Activated CD4-positive, CD25-positive, alpha-beta regulatory T cell treated with anti-CD3 and anti-CD28 coated beads, Interleukin-2, amount 50 U/mL, for 24 hours (primary cell): ENCODE measurements at regions not wholly inside any gene's neighbourhood (a gene's known extent, or its start where the extent isn't known, plus 50 kb on each side); places are given as distances from the start of the nearest gene placed in this dataset.

Source experiments
- ATAC-seq, 2 donors: fragments of 150-1000 bp; cut with Tn5 transposase; one replicate each; pipeline ENCODE4 v1.10.0; 2021; ENCODE audit warnings: mild to moderate bottlenecking in 1 of 2, moderate library complexity in 1 of 2

DNA sequence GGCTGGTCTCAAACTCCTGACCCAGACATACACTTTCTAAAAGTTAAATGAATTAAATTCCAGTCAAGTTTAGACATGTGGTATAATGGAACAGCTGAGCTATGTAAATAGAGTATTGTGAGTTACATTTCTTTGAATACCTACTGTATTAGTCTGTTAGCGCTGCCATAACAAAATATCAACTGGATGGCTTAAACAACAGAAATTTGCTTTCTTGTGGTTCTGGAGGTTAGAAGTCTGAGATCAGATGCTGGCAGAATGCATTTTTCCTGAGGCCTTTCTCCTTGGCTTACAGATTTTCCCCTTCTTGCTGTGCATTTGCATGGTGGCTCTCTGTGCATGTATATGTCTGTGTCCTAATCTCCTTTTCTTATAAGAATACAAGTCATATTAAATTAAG is 101.5 kb upstream of the TGFBR2 start:
- no peak for ATAC-seq

DNA sequence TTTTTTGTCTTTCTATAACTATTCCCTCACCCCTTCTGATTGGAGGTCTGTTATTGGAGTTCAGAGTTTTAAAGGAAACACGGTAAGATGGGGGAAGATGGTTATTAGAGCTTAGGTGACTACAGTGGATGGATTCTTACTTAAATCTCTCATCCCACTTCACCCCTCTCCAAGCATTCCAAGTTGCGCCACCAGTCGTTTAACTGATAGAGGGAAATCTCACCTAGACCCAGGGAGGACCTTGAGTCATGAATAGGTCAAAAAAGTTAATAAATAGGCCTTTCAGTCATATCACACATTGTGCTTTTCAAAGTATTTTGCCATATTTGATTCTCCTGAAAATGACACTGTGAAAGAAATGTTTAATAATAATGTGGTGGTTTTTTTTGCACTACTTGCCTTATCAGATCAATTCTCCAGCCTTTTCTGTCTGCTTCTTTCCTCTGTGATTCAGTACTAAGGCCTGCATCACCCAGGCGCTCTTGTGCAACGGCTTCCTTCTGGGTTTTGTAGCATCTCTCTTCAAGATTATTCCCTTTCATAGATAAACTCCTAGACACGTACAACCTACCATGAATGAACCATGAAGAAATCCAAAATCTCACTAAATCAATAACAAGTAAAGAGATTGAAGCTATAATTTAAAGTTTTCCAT is 100.4 kb upstream of the TGFBR2 start:
- ATAC-seq, result no peak

DNA sequence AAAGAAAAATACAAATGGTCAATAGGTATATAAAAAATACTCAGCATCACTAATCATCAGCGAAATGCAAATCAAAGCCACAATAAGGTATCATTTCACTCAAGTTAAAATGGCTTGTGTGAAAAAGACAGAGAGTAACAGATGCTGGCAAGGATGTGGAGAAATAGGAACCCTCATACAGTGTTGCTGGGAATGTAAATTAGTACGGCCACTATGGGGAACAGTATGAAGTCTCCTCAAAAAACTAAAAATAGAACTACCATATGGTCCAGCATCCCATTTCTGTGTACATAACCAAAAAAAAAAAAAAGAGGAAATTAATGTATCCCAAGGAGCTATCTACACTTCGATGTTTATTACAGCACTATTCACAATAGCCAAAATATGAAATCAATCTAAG is 98.1 kb upstream of the TGFBR2 start:
- ATAC-seq, result no peak

DNA sequence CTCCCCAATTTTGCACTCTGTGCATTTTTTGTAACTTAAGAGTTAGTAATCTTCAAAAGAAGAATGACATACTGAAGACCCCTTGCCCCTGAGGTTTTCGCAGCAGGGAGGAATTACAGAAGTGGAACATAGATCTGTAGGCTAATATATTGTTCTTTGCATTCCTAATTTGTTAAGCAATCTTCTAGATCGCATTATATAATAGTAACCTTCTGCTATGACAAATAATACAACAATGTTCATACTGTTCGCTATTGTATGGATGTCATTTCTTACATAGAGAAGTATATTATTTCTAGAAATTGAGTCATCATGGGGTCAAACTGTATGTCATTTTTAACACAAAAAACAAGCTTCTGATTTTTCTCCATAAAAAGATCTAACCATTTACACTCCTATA is 95.8 kb upstream of the TGFBR2 start:
- no peak for ATAC-seq

DNA sequence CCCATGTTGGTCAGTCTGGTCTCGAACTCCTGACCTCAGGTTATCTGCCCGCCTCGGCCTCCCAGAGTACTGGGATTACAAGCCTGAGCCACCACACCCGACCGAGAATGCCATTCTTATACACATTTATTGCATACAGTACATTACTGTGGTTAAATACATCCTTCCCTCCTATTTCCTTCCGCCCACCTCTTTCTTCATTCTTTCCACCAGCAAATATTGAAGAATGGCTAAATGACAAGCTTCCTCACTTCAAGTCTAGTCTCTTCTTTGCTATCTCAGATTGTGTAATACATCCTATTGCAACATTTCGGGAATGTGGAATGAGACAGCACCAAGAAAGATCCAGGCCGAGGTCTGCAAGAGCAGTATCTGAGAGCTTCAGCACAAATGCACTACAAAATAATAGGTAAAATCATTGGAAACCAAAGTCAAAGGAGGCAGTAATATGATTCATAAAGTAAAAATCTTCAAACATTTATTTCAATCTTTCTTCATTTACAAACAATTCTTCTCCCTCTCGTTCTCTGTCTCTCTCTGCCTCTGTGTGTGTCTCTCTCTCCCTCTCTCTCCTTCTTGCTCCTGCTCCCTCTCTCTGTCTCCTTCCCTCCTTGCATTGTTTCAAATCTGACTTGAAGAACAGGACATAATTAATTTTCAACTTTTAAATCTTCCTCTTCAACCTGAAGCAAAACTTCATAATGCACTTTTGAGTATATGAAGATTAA is 94.7 kb upstream of the TGFBR2 start:
- ATAC-seq, result no peak

DNA sequence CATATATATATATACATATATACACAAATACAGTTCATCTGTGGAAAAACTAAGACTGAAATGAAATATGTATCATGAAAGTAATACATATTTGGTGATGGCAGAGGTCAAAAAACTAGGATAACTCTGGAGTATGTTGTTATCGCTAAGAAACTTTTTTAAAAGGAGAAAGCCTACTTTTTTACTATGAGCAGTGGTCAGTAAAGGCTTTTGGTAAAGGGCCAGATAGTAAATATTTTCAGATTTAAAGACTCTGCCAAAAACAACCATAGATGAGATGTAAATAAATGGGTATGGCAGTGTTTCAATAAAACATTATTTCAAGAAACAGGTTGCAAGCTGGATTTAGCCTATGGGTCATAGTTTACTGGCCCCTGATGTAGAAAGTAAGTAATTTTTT is 93.8 kb upstream of the TGFBR2 start:
- no peak for ATAC-seq

DNA sequence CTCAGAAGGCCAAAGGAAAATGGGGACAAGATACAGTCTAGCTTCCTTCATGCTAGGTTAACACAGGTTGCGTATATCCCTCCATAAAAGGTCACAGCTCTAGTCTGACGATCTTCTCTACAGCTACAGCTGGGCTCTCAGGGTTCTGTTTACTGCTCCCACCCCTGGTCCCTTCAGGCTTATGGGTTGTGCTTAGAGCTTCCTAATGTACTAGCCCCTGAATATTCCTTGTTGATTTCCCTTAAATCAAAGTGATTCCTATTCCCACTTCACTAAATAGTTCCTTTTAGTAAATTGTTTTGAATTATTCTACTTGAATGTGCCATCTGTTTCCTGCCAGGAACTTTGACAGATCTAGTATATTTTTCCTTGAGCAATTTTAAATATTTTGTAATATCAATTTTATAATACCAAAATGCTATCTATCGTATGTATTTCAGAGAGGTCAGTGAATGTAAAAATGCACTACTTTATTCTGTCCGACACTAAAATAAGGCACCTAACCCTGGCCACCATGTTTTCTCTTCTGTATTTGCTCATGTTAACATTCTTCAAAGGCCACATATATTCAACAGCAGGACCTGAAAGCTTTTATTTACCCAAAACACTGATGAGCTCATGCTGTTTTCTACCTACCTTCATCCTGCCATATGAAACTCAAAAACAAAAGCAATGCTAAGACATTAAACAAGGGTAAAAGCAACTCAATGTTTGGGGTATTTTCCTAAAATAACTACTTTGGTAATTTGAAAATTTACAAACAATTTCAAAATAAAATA is 92.8 kb upstream of the TGFBR2 start:
- no peak for ATAC-seq

DNA sequence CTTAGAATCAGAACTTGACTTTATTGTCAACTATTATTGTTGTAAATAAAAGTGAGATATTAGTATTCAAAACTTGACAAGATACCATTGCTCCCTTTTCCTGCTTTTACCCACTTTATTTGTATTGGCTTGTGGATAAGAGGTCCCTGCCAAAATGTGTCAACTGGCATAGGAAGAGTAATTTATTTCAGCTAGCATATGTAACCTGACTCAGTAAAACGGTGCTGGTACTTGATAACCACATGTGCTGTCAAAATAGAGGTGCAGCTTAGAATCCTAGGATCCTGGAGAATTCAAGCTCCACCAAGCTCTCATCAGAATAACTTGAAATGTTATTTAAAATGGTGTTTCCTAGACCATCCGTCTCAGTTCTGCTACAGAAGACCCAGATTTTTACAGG is 90.2 kb upstream of the TGFBR2 start:
- ATAC-seq, result no peak

DNA sequence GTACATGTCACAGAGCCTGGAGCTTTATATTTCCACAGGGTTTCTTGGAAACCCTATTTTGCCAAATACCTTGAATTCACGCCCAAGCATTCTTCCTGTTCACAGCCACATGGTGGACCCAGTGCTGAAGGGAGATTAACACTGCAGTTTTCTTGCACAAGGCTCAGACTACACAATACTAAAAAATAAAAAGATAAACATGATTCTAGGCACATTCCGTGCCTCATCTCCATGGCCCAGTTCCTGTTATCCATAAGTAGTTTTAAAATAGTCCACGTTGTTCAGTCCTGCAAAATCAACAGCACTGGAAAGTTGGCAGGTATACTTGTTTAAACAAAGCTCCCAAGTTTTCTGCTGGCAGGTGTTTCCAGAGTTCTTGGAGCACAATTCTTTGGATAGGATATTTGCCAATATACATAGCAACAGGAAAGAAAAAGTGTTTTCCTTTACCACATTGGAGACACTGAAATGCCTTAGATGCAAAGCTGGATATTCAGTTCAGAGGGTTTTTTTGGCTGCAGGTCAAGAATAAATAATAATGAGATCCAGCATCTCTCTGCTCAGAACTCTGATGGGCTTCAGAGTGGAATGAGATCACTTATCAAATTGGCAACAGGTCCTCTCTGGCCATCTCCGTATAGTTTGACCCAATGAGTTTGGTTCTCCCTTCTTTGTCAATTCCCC is 88.1 kb upstream of the TGFBR2 start:
- no peak for ATAC-seq

DNA sequence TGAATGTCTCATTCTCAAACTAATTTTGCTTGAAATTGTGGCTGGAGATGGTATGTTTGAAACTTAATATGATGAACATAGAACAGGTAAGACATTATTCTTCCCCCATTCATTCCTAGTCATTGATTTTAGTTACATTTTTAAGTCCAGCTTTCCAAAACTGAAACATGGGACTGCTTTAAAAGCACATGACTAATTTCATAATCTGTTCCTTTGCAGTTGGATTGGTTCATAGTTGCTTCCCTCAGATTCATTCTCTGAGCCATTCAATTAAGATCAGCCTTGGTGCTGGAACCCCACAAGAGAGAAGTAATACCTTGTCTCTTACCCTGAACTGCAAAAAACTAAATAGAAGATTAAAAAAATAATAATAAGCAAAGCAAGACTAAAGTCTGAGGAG is 87.5 kb upstream of the TGFBR2 start:
- no peak for ATAC-seq

DNA sequence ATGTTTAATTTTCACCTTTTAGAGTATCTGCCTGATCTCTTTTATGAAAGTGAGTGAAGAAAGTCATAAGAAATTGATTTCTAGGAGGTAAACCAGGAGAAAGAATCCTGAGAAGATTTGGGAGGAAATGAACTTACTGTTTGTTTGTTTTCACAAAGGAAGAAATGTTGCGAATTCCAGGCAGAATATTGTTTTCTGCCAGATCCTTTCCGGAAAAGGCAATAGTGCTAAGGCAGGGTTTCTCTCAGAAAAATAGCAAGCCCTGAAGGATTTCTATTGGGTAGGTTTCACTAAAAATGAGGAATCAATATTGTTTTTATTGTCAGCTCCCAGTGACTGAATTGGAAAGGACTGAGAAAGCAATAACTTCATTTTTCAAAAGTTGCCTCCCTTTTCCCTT is 85.7 kb upstream of the TGFBR2 start:
- no peak for ATAC-seq

DNA sequence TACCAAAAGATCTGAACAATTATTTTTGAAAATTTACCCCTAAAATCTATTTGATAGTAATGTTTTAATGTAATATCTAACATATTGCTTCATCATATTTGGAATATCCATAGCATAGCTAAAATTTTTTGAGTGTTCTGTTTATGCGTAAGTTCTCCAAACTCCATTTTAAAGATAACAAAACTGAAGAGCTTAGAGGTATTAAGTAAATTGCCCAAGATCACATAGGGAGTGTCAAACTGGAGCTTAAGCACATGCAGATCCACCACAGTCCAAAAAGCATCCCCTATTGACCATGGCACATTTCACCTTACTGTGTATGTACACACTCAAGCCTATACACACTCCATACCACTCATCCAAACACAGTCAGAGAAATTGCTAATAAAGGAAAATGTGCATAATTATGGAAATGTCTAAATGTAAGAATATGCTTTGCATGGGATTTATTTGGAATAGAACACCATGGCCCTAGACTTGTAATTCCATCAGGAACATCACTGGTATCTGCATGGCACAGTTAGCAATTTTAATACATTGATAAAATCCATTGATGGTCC is 85.2 kb upstream of the TGFBR2 start:
- ATAC-seq, result no peak

DNA sequence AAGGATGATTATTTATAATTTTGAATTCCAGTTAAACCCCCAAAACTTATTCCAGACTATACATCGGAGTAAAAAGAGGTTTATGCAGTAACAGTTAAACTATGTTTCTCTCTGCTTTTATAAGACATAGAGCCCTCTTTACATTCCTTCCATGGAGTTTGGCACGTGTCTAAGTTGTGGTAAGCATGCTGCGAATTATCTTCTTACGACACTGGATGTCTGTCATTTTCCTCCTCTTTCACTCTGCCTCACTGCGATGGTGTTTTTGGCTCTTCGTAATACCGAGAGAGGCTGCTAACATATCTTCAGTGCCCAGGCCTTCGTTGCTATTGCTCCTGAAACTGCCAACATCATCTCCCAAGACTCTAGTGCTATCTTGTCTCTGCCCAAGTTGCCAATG is 83.9 kb upstream of the TGFBR2 start:
- ATAC-seq, result no peak

DNA sequence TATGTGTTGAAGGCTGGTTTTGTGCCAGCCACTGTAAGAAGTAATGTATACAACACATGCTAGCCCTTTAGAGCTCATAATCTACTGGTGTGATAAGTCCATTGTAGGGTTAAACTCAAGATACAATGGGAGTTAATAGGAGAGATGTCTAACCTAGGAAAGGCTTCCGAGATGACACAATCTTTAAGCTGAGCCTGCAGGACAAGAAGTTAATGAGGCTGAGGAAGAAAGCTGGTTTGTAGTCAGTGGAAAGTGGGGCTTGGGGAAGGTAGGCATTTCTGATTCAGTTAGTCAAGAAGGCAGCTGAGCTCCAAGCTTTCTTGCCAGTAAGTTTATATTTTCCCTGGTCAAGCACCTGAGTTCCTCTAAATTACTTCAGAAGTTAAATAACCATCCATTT is 83.0 kb upstream of the TGFBR2 start:
- ATAC-seq, result no peak

DNA sequence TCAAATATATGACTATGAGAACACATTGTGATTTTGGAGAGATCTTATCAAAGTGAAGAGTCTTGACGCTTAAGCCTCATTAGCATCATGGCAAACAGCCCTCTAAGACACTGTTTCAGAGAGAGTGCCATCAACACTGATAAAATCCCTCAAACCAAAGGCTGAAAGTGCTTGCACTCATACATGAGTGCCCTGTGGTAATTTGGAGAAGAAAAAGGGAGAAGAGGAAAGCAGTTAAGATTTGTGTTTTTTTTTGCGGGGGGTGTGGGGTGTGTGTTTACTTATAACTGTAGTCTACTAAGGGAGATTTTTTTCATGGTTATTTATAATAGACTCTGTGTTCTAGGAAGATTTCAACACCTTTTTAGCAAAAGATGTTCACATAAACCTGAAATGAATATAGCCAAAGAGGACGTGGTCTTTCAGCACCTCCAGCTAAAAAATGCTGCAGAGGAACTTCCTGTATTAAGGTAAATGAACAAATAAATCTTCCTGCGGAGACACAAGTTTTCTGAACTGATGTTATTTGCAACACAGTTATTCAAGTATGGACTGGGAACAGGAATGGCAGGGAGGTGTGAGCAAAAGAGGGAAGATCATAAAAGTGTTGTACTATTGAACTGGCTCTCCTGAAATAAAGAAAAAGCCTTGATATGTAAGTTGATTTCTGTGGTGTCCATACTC is 81.9 kb upstream of the TGFBR2 start:
- ATAC-seq, result no peak

DNA sequence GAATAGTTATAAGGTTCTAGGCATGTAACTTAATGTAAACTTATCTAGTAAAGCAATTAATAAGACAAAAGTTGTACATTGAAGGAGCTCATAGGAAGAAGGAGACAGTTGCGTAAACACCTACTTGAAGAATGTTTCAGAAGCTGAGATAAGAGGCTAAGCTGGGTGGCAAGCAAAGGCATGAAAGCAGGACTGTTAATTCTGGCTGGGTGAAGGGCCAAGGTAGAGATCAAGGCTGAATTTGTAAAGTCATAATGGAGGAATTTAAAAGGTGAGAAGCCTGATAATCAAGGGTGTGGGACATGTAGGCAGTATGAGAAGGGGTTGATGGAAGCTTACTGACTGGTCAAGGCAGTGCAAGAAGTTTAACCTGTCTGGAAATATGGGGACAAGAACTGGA is 80.4 kb upstream of the TGFBR2 start:
- ATAC-seq, result no peak

DNA sequence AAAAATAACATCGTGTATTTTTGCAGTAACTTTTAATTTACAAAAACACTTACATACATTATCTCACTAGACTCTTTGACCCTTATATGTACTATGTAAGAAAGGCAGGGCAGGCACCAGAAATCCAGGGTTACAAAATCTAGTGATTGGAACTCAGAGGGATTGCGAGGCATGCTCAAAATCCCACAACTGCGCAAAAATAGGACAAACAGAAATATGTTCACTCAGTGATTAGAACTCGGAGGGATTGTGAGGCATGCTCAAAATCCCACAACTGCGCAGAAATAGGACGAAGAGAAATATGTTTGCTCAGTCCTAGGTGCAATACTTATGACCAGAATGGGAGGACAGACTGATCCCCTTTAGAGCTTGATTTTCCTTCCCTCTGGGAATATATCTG is 79.2 kb upstream of the TGFBR2 start:
- no peak for ATAC-seq

DNA sequence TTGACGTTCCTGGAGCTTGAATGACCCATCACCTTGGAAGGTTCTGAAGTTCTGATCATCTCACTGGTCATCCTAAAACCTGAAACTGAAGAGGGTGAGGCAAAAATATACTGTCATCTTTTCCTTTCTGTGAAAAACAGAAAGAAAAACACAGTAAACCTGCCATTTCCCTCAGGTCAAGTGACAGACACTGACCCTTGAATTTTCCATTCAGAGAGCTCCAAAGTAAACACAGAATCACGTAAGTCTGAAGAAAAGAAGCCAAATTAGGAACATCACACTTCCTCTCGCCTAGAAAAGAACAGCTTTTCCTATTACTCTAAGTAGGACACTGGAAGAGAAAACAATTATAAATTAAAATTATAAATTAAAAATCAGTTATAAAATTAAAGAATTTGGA is 78.7 kb upstream of the TGFBR2 start:
- ATAC-seq, result no peak

DNA sequence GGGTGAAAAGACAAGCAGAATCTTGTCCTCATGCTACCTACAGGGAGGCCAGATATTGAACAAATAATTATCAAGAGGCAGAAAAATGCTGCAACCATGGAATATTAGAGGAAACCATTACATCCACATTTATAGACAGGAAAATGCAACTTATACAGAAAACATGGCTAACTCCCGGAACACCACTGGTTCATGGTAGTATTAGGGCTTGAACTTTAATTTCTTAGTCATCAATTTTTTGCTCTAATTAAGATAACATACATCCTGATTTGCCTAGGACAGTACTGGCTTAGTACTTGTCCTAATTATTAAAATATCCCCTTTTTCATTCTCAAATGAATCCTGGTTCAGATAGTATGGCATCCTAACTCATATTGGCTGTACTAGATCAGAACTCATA is 76.3 kb upstream of the TGFBR2 start:
- ATAC-seq, result no peak

DNA sequence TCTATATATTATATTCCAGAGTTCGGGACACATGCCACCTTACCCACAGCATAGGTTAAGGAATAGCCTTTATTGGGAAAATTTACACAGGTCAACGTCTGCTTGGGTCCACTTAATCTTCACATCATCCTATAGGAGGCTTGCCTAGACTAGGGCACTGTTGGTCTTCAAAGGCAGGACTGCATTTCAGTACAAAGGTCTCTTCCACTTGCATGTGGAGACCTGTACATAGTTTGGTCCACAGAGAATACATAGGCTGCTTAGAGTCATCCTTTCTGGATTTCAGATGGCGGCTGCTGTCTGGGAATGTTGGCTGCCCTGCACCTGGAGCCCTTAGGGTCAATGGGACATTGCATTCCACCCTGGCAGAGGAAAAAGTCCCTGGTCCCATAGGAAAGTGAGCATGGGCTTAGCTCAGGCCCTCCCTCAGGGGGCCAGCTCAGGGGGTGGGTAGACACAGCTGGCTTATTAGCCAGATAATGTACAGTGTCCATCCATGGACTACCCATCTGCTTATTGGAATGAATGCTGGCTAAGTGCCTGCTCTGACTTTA is 75.3 kb upstream of the TGFBR2 start:
- ATAC-seq, result no peak

DNA sequence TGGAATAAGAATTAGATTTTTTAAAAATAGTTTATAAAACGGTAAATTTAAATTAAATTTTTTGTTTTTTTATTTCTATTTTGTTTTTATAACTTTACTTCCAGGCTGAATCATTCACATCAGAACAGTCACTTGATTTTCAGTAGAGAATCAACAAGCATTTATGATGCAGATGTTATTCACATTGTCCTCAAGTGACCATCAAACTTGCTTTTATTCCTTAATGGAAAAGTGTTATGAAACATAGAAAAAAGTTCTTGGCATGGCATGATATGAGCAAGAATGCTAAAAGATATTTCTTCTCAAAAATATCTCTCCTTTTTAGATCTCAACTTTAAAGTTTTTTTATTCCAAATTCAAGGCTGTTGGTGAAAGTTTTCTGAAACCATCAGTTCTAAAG is 70.9 kb upstream of the TGFBR2 start:
- no peak for ATAC-seq

DNA sequence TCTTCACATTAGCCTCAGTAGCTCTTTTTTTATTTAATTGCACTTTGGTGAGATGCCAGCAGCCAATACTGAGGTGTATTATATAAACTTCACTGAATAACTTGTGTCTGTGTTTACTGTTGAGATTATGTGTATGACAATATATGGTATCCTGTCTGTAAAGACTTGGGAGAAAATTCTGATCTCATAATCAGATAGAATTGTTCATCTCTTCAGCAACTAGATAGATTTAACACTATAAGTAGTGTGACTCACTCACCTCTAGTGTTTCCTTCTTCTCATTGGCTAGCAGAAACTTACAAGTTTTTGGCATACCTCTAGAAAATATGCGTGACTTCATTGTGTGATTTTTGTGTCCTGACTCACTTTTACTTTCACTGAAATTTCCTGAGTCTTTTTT is 67.6 kb upstream of the TGFBR2 start:
- peak; percentile 48 for ATAC-seq
